Suprapubic skin (tissue), 3 donors: ENCODE measurements at regions not wholly inside any gene's neighbourhood (a gene's known extent, or its start where the extent isn't known, plus 50 kb on each side); places are given as distances from the start of the nearest gene placed in this dataset.

Experiments used
- CTCF ChIP-seq, 2 donors: fragments of 200-600 bp in 1 of 2; fragments of 450-650 bp in 1 of 2; sonication (generic) in 1 of 2; IDR thresholded peaks; one replicate each; pipeline ENCODE4 v1.5.1; 2016 to 2019; ENCODE audit warnings: antibody characterized with exemption in 2 of 2, mild to moderate bottlenecking in 1 of 2, moderate library complexity in 1 of 2
- POLR2AphosphoS5 ChIP-seq, 3 donors: sonication (generic); formaldehyde crosslinking; IDR thresholded peaks; one replicate each; pipeline ENCODE4 v1.6.1; 2017; ENCODE audit warnings: antibody characterized with exemption in 3 of 3

- no peak for TF ChIP-seq CTCF (IDR thresholded peaks at IDR 0.05)
- TF ChIP-seq POLR2AphosphoS5 (IDR thresholded peaks at IDR 0.05) = no peak
Observed at GRCh38 chr5:9927106-9927505, 297.0 kb upstream of the TAS2R1 start.
